Neuronal stem cell (in vitro differentiated cells): ENCODE measurements at regions not wholly inside any gene's neighbourhood (a gene's known extent, or its start where the extent isn't known, plus 50 kb on each side); places are given as distances from the start of the nearest gene placed in this dataset.

Experiments
- DNase-seq: peaks from one replicate; pipeline ENCODE4 v3.0.0-alpha.2; 2013; ENCODE audit warnings: low spot score
- H2AFZ ChIP-seq: one replicate; pipeline ENCODE4 v1.6.1; 2013; ENCODE audit warnings: mild to moderate bottlenecking, low read length, inconsistent platforms
- H2AK5ac ChIP-seq: 2 replicates; pipeline ENCODE4 v1.6.1; 2013; ENCODE audit warnings: low read depth, mild to moderate bottlenecking, inconsistent platforms, low read length, moderate library complexity, mixed read lengths
- H2BK120ac ChIP-seq: 2 replicates; pipeline ENCODE4 v1.6.1; 2013; ENCODE audit warnings: low read depth, mild to moderate bottlenecking, inconsistent platforms, low read length, moderate library complexity, mixed read lengths
- H2BK12ac ChIP-seq: one replicate; pipeline ENCODE4 v1.6.1; 2013; ENCODE audit warnings: low read length, inconsistent platforms
- H2BK15ac ChIP-seq: 2 replicates; pipeline ENCODE4 v1.6.1; 2013; ENCODE audit warnings: mild to moderate bottlenecking, low read length, inconsistent platforms, mixed read lengths
- H2BK5ac ChIP-seq: one replicate; pipeline ENCODE4 v1.6.1; 2013; ENCODE audit warnings: inconsistent platforms, mild to moderate bottlenecking, low read length, moderate library complexity
- H3K14ac ChIP-seq: one replicate; pipeline ENCODE4 v1.6.1; 2013; ENCODE audit warnings: low read length, inconsistent platforms
- H3K18ac ChIP-seq: 2 replicates; pipeline ENCODE4 v1.6.1; 2013; ENCODE audit warnings: low read length, inconsistent platforms
- H3K23ac ChIP-seq: 2 replicates; pipeline ENCODE4 v1.6.1; 2013; ENCODE audit warnings: low read depth, mild to moderate bottlenecking, mixed read lengths, low read length, inconsistent platforms; ENCODE audit not compliant: poor library complexity
- H3K27ac ChIP-seq: replicated peaks from 3 replicates; pipeline ENCODE4 v1.5.1; 2013; ENCODE audit warnings: low read length, inconsistent platforms
- H3K27me3 ChIP-seq, 3 experiments: 2 replicates each; pipeline ENCODE4 v1.6.1; 2013; ENCODE audit warnings: low read length in 3 of 3, mild to moderate bottlenecking in 2 of 3, inconsistent platforms in 1 of 3, low read depth in 1 of 3, mixed read lengths in 1 of 3, moderate library complexity in 1 of 3; ENCODE audit not compliant: control insufficient read depth in 3 of 3, insufficient read depth in 3 of 3
- H3K36me3 ChIP-seq, 2 donors: replicated peaks in 1 of 2; 2 replicates each; pipeline ENCODE4 v1.6.1; 2013; ENCODE audit warnings: low read length in 2 of 2; ENCODE audit not compliant: control insufficient read depth in 2 of 2, insufficient read depth in 2 of 2
- H3K4ac ChIP-seq: 2 replicates; pipeline ENCODE4 v1.6.1; 2013; ENCODE audit warnings: inconsistent platforms, mild to moderate bottlenecking, low read length, moderate library complexity
- H3K4me1 ChIP-seq, 2 donors: 1 replicate in 1 of 2; 2 replicates in 1 of 2; pipeline ENCODE4 v1.6.1; 2013; ENCODE audit warnings: low read length in 2 of 2, low read depth in 1 of 2; ENCODE audit not compliant: control insufficient read depth in 2 of 2, insufficient read depth in 1 of 2
- H3K4me2 ChIP-seq: one replicate; pipeline ENCODE4 v1.6.1; 2013; ENCODE audit warnings: mild to moderate bottlenecking, low read length, inconsistent platforms; ENCODE audit not compliant: insufficient read depth, poor library complexity, severe bottlenecking
- H3K4me3 ChIP-seq, 2 donors: 2 replicates each; pipeline ENCODE4 v1.5.1; 2013; ENCODE audit warnings: low read length in 2 of 2, mild to moderate bottlenecking in 2 of 2, inconsistent platforms in 1 of 2, moderate library complexity in 1 of 2
- H3K79me1 ChIP-seq: one replicate; pipeline ENCODE4 v1.6.1; 2013; ENCODE audit warnings: low read depth, mild to moderate bottlenecking, inconsistent platforms, low read length, moderate library complexity
- H3K9ac ChIP-seq: one replicate; pipeline ENCODE4 v1.6.1; 2013; ENCODE audit warnings: mild to moderate bottlenecking, low read depth, low read length, inconsistent platforms; ENCODE audit not compliant: poor library complexity
- H3K9me3 ChIP-seq, 2 donors: replicated peaks in 1 of 2; 2 replicates each; pipeline versions ENCODE3 to v1.6.1; 2013; ENCODE audit warnings: low read length in 2 of 2, mild to moderate bottlenecking in 2 of 2, inconsistent platforms in 1 of 2, low read depth in 1 of 2, mixed read lengths in 1 of 2, moderate library complexity in 1 of 2; ENCODE audit not compliant: control insufficient read depth in 2 of 2, insufficient read depth in 1 of 2
- H4K8ac ChIP-seq: one replicate; pipeline ENCODE4 v1.6.1; 2013; ENCODE audit warnings: low read depth, mild to moderate bottlenecking, inconsistent platforms, low read length, moderate library complexity
- H4K91ac ChIP-seq: one replicate; pipeline ENCODE4 v1.6.1; 2013; ENCODE audit warnings: low read length, low read depth, mild to moderate bottlenecking, inconsistent platforms; ENCODE audit not compliant: poor library complexity
- WGBS, 2 donors: extraction: QIAGEN DNeasy Blood & Tissue Kit; methylation state at CpG; one replicate each; pipeline ENCODE4 v1.1.7; 2013; ENCODE audit warnings: missing lambda C conversion rate in 2 of 2, mixed read lengths in 1 of 2; ENCODE audit not compliant: insufficient read length in 2 of 2, insufficient replicate concordance in 1 of 2; ENCODE audit errors: extremely low coverage in 2 of 2; 5-methylcytosine and 5-hydroxymethylcytosine counted together

DNA sequence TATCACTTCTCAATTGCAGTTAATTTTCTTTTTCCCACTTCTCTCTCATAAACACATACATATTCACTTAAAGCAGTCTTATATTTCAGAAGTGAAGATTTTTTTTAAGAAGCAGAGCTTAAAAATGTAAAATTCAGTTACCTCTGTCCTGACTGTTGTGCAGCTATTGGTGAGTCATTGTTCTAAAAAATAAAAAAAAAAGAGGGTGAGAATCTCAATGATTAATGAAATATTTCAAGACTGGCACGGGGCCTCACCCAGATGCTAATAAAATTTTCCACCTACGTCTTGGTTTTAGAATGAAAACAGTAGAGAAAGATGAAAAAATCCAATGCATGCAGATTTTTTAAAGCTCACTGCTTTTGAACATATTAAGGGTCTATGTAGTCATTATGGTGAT lies 67.7 kb downstream of the RDH14 start:
- no peak for DNase-seq
- Histone ChIP-seq H3K9ac (no peak overlapping the region), H3K27me3 (no peaks in the 10 kb centered on the region), H3K4ac (no peak overlapping the region), H3K4me1 (no peaks in the 10 kb centered on the region), H2BK12ac (no peak overlapping the region), H2BK15ac (no peak overlapping the region), H3K4me2 (no peak overlapping the region), H3K18ac (no peak overlapping the region), H2BK120ac (no peak overlapping the region), H3K27ac (no peak overlapping the region), H2AK5ac (no peak overlapping the region), H3K23ac (no peak overlapping the region), H3K9me3 (no peaks in the 10 kb centered on the region), H3K79me1 (no peaks in the 10 kb centered on the region), H2AFZ (no peak overlapping the region), H4K8ac (no peak overlapping the region), H3K36me3 (no peaks in the 10 kb centered on the region), H3K4me3 (no peak overlapping the region), H3K14ac (no peak overlapping the region), H4K91ac (no peak overlapping the region), H2BK5ac (no peak overlapping the region)
- no CpG with 5 or more reads among the region's 2 CpGs for WGBS, 2 donors

DNA sequence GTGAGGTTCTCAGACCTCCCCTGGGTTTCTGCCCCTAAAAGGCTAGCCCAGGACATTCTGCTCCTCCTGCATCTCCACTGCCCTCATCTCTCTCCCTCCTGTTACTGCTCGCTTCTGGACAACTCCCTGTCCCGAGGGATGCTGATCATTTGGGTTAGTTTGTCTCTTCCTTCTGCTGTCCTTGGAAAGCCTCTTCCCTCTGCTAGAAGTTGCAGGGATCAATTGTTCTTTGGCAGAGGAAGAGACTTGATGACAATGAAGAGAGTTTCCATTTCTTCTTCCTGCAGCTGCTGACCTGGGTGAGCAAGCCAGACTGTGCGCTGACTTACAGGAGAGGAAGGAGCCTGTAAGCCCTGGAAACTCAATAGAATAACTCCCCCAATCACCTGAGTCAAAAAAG lies 68.9 kb downstream of the RDH14 start:
- no peak for DNase-seq
- H3K9me3 ChIP-seq = no peaks in the 10 kb centered on the region
- H3K4me2 ChIP-seq = no peak overlapping the region
- H3K18ac ChIP-seq = no peak overlapping the region
- no peak overlapping the region for H2AFZ ChIP-seq
- no peak overlapping the region for H3K4ac ChIP-seq
- no peak overlapping the region for H2BK15ac ChIP-seq
- no peaks in the 10 kb centered on the region for H3K4me1 ChIP-seq
- H3K4me3 ChIP-seq = no peak overlapping the region
- no peak overlapping the region for H3K23ac ChIP-seq
- H3K9ac ChIP-seq = no peak overlapping the region
- no peak overlapping the region for H4K8ac ChIP-seq
- H3K27me3 ChIP-seq = no peaks in the 10 kb centered on the region
- H2AK5ac ChIP-seq = no peak overlapping the region
- H3K27ac ChIP-seq = no peak overlapping the region
- no peak overlapping the region for H2BK120ac ChIP-seq
- H3K14ac ChIP-seq = no peak overlapping the region
- no peak overlapping the region for H2BK12ac ChIP-seq
- H3K79me1 ChIP-seq = no peaks in the 10 kb centered on the region
- no peaks in the 10 kb centered on the region for H3K36me3 ChIP-seq
- no peak overlapping the region for H2BK5ac ChIP-seq
- no CpG with 5 or more reads among the region's 3 CpGs for WGBS, 2 donors
- H4K91ac ChIP-seq = no peak overlapping the region

DNA sequence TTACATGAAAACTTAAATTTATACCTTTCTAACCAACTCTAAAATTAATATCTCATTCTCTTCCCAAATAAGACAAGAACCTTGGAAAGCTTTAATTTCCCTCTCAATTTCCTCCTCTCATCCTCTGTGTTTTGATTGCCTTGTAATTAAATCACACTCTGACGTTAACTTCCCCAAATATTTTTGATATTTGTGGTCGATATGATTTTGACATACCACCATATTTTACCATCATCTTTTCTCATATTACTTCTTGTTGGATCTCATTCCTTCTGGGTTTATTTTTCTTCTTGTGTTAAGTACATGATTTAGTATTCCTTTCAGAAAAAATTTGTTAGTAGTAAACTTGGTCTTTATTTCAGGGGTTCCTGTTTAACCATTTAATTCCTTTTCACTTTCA lies 69.6 kb downstream of the RDH14 start:
- no peak for DNase-seq
- no peaks in the 10 kb centered on the region for H3K36me3 ChIP-seq
- H3K27ac ChIP-seq = no peak overlapping the region
- H3K9me3 ChIP-seq = no peaks in the 10 kb centered on the region
- no peak overlapping the region for H3K4me2 ChIP-seq
- no peaks in the 10 kb centered on the region for H3K79me1 ChIP-seq
- no peak overlapping the region for H3K4ac ChIP-seq
- no peak overlapping the region for H2BK120ac ChIP-seq
- WGBS, 2 donors = no CpG with 5 or more reads among the region's 2 CpGs
- H2BK15ac ChIP-seq = no peak overlapping the region
- H3K23ac ChIP-seq = no peak overlapping the region
- no peak overlapping the region for H4K91ac ChIP-seq
- no peaks in the 10 kb centered on the region for H3K27me3 ChIP-seq
- H3K9ac ChIP-seq = no peak overlapping the region
- no peak overlapping the region for H2BK5ac ChIP-seq
- H4K8ac ChIP-seq = no peak overlapping the region
- no peak overlapping the region for H3K4me3 ChIP-seq
- H2AK5ac ChIP-seq = no peak overlapping the region
- H2BK12ac ChIP-seq = no peak overlapping the region
- no peak overlapping the region for H2AFZ ChIP-seq
- no peaks in the 10 kb centered on the region for H3K4me1 ChIP-seq
- H3K14ac ChIP-seq = no peak overlapping the region
- no peak overlapping the region for H3K18ac ChIP-seq

DNA sequence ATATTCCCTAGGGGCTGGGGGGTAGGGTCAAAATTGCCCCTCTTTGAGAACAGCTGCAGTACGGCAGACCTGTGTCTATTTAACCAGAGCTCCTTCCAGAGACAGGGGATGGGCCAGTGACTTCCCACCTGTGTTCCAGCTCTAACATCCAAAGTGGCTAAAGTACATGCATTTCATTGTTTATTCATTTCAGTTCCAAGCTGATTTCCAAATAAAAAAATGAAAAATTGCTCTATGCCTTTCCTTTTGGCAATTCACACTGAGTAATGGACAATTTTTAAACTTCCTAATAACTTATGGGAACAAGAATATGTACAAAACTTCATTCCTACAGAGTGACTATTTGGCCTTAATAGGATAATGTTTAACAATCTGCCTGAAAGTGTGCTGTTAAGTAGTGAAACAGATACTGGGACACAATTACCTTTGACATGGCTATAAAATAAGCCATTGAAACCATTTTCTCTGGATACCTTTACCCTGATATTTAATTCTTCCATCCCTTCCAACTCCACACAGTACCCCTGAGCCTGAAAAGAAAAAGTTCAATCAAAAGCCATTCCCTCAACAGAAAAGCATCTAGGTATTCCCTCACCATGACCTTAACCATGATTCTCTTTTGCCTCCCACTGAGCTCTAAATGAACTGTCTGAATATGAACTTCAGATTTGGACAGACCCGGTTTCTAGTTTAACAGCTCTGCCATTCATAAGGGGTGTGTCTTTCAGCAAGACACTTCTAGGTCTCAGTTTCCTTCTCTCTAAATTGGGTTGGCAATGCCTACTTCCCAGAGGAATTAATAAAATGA lies 73.1 kb downstream of the RDH14 start:
- no peak overlapping the region for H3K4me3 ChIP-seq
- H3K79me1 ChIP-seq = no peaks in the 10 kb centered on the region
- no peaks in the 10 kb centered on the region for H3K9me3 ChIP-seq
- no peak overlapping the region for H3K4me2 ChIP-seq
- no peak overlapping the region for H3K9ac ChIP-seq
- no peak overlapping the region for H4K8ac ChIP-seq
- H3K4ac ChIP-seq = no peak overlapping the region
- no peak overlapping the region for H2AK5ac ChIP-seq
- no CpG with 5 or more reads among the region's 2 CpGs for WGBS, 2 donors
- H3K4me1 ChIP-seq = no peaks in the 10 kb centered on the region
- H2BK15ac ChIP-seq = no peak overlapping the region
- no peak overlapping the region for H2AFZ ChIP-seq
- H3K23ac ChIP-seq = no peak overlapping the region
- H3K27ac ChIP-seq = no peak overlapping the region
- no peaks in the 10 kb centered on the region for H3K27me3 ChIP-seq
- no peak for DNase-seq
- no peak overlapping the region for H2BK5ac ChIP-seq
- no peak overlapping the region for H3K14ac ChIP-seq
- no peak overlapping the region for H4K91ac ChIP-seq
- no peaks in the 10 kb centered on the region for H3K36me3 ChIP-seq
- H2BK12ac ChIP-seq = no peak overlapping the region
- H2BK120ac ChIP-seq = no peak overlapping the region
- H3K18ac ChIP-seq = no peak overlapping the region
